GM12878 (cell line): ENCODE measurements at regions not wholly inside any gene's neighbourhood (a gene's known extent, or its start where the extent isn't known, plus 50 kb on each side); places are given as distances from the start of the nearest gene placed in this dataset.

Experiments used
- ATAC-seq: fragments of 200-7000 bp; cut with Tn5 transposase; 3 replicates; pipeline ENCODE4 v1.9.1; 2020; ENCODE audit warnings: mild to moderate bottlenecking, moderate library complexity
- BruUV-seq: library from RNA; stranded (reverse); fragments of 400-500 nt; replicated peaks from 2 replicates; lab custom pipeline; 2021; lab: Mats Ljungman, UMichigan
- CTCF ChIA-PET: fragments of 300-600 bp; sonication (Branson Sonifier 250); formaldehyde crosslinking; extraction: SDS; loops from one replicate; lab custom pipeline; 2021; ENCODE audit warnings: inconsistent platforms; lab: Yijun Ruan, JAX
- POLR2A ChIA-PET: fragments of 350-600 bp; formaldehyde crosslinking; extraction: SDS; loops from one replicate; lab custom pipeline; 2021; ENCODE audit warnings: inconsistent platforms; lab: Charles Lee
- RAD21 ChIA-PET: fragments of 300-600 bp; sonication (Branson Sonifier 250); formaldehyde crosslinking; loops from one replicate; lab custom pipeline; 2023; ENCODE audit warnings: antibody characterized with exemption; ENCODE audit not compliant: unreplicated experiment; lab: Charles Lee
- SMC1A ChIA-PET: fragments of 300-600 bp; sonication (Branson Sonifier 250); formaldehyde crosslinking; loops from one replicate; lab custom pipeline; 2023; ENCODE audit not compliant: unreplicated experiment, uncharacterized antibody; lab: Charles Lee
- DNase-seq: peaks from one replicate; pipeline ENCODE4 v3.0.0-alpha.2; 2011; ENCODE audit warnings: low read depth, low spot score
- FAIRE-seq: peaks from 3 replicates; lab custom pipeline; 2011; peaks lifted over from hg19 to GRCh38; lab: Jason Lieb, UNC
- H2AFZ ChIP-seq: 2 replicates; pipeline ENCODE4 v1.6.0; 2011; ENCODE audit warnings: low read depth, low read length, control low read depth; ENCODE audit not compliant: control insufficient read depth
- H3K27ac ChIP-seq: 2 replicates; pipeline ENCODE4 v1.5.1; 2011; ENCODE audit warnings: control low read depth; ENCODE audit not compliant: control insufficient read depth, insufficient read depth
- H3K27me3 ChIP-seq, 2 experiments: replicated peaks in 1 of 2; 2 replicates each; pipeline versions ENCODE4 v1.6.0 to v1.6.1; 2011; ENCODE audit warnings: low read length in 1 of 2; ENCODE audit not compliant: control insufficient read depth in 2 of 2, insufficient read depth in 2 of 2
- H3K36me3 ChIP-seq, 2 experiments: 2 replicates each; pipeline ENCODE4 v1.5.1; 2011; ENCODE audit warnings: low read length in 1 of 2; ENCODE audit not compliant: control insufficient read depth in 2 of 2, insufficient read depth in 2 of 2
- H3K4me1 ChIP-seq: 2 replicates; pipeline ENCODE4 v1.6.1; 2011; ENCODE audit warnings: mild to moderate bottlenecking, low read length, moderate library complexity, mixed read lengths; ENCODE audit not compliant: control insufficient read depth, insufficient read depth
- H3K4me2 ChIP-seq: 2 replicates; pipeline ENCODE4 v1.6.0; 2011; ENCODE audit warnings: control low read depth; ENCODE audit not compliant: control insufficient read depth, insufficient read depth
- H3K4me3 ChIP-seq: fragments of 200-600 bp; sonication (generic); 2 replicates; pipeline ENCODE4 v1.5.1; 2016
- H3K79me2 ChIP-seq: 2 replicates; pipeline ENCODE4 v1.6.0; 2011; ENCODE audit warnings: low read length; ENCODE audit not compliant: control insufficient read depth, insufficient read depth
- H3K9ac ChIP-seq: 2 replicates; pipeline ENCODE4 v1.8.0; 2011; ENCODE audit warnings: low read length, control low read depth, mixed read lengths; ENCODE audit not compliant: control insufficient read depth, insufficient read depth
- H3K9me3 ChIP-seq: replicated peaks from 3 replicates; pipeline ENCODE4 v1.5.1; 2011; ENCODE audit warnings: mild to moderate bottlenecking, low read length; ENCODE audit not compliant: control insufficient read depth, insufficient read depth
- H4K20me1 ChIP-seq: 2 replicates; pipeline ENCODE4 v1.6.0; 2011; ENCODE audit not compliant: control insufficient read depth, insufficient read depth
- BACH1 ChIP-seq: fragments of 450-650 bp; IDR thresholded peaks from 2 replicates; pipeline ENCODE4 v1.6.1; 2017; ENCODE audit warnings: mild to moderate bottlenecking, borderline replicate concordance
- RB1 ChIP-seq: fragments of 450-650 bp; formaldehyde crosslinking; IDR thresholded peaks from 2 replicates; pipeline ENCODE4 v1.6.1; 2017; ENCODE audit warnings: mild to moderate bottlenecking, borderline replicate concordance
- TBL1XR1 ChIP-seq: IDR thresholded peaks from 2 replicates; pipeline ENCODE4 v1.6.1; 2012; ENCODE audit warnings: low read depth, low read length, improper control_type of control experiment
- YY1 ChIP-seq: IDR thresholded peaks from 2 replicates; pipeline ENCODE4 v1.6.1; 2011; ENCODE audit warnings: low read depth, mild to moderate bottlenecking, low read length
- WGBS: methylation state at CpG from one replicate; pipeline ENCODE4 v1.1.6; 2016; ENCODE audit warnings: low lambda C conversion rate; ENCODE audit not compliant: insufficient replicate concordance, insufficient coverage; ENCODE audit errors: missing lambda C conversion rate; 5-methylcytosine and 5-hydroxymethylcytosine counted together
- in situ Hi-C: fragments of 300-500 bp; cut with MboI; formaldehyde crosslinking; loops from 9 replicates; pipeline ENCODE4 v1.14.3; 2018; ENCODE audit warnings: mixed read lengths
- intact Hi-C: fragments of 100-400 bp; cut with micrococcal nuclease; formaldehyde crosslinking; loops from one replicate; pipeline ENCODE4 v1.14.2; 2022; ENCODE audit not compliant: unreplicated experiment
- TF ChIP-seq, protein P1 (sequence below): IDR thresholded peaks from 2 replicates; pipeline ENCODE4 v1.6.1; 2012; ENCODE audit warnings: low read depth, low read length, improper control_type of control experiment
- TF ChIP-seq, protein P2 (sequence below): IDR thresholded peaks from 2 replicates; pipeline ENCODE4 v1.6.1; 2011; ENCODE audit warnings: mild to moderate bottlenecking, low read depth, low read length, moderate library complexity; ENCODE audit not compliant: insufficient replicate concordance

DNA sequence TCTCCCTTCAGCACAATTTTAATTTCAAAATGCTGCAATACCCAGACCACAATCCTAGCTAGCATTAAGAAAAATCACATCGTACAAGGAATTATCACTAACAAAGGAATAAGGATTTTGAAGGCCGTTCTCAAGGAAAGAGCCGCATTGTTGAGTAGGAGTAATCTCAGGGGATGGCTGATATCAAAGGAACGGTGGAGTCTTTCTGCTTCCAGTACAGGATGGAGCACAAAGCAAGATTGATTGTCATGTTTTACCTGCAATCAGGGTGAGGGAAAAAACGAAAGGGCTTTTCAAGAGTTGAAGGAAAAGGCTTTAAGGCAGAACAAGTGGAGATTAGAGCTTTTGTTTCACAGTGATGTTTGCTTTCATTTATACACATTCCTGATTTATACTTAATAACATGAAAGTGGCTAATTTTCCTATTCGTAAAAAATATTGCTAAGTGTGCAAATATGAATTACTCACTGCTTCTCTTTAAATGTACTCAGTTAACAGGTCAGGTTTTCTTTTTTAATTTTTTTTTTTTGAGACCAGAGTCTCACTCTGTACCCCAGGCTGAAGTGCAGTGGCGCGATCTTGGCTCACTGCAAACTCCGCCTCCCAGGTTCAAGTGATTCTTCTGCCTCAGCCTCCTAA is 207.0 kb downstream of the TRIML1 start:
- DNase-seq (no peak), FAIRE-seq (no peak), ATAC-seq (no peak)
- no peaks in the 10 kb centered on the region; the same call in 2 of the 3 replicates for H3K9me3 ChIP-seq
- TF ChIP-seq YY1, result no peak
- TF ChIP-seq BACH1, result no peak
- TF ChIP-seq, protein P1, sequence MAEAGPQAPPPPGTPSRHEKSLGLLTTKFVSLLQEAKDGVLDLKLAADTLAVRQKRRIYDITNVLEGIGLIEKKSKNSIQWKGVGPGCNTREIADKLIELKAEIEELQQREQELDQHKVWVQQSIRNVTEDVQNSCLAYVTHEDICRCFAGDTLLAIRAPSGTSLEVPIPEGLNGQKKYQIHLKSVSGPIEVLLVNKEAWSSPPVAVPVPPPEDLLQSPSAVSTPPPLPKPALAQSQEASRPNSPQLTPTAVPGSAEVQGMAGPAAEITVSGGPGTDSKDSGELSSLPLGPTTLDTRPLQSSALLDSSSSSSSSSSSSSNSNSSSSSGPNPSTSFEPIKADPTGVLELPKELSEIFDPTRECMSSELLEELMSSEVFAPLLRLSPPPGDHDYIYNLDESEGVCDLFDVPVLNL, result no peak
- TF ChIP-seq, protein P2, sequence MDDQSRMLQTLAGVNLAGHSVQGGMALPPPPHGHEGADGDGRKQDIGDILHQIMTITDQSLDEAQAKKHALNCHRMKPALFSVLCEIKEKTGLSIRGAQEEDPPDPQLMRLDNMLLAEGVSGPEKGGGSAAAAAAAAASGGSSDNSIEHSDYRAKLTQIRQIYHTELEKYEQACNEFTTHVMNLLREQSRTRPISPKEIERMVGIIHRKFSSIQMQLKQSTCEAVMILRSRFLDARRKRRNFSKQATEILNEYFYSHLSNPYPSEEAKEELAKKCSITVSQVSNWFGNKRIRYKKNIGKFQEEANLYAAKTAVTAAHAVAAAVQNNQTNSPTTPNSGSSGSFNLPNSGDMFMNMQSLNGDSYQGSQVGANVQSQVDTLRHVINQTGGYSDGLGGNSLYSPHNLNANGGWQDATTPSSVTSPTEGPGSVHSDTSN, result no peak
- TF ChIP-seq RB1, result no peak
- no peak for TF ChIP-seq TBL1XR1
- RAD21 ChIA-PET, result no interaction called here
- in situ Hi-C loops (no loop called here), intact Hi-C loops (no loop called here)
- no peak overlapping the region for H3K4me3 ChIP-seq
- H3K9ac ChIP-seq, result no peak overlapping the region
- H4K20me1 ChIP-seq, result no peaks in the 10 kb centered on the region
- H3K27ac ChIP-seq, result no peak overlapping the region
- CTCF ChIA-PET, result interaction anchor here (1.1 kb wide), 1 partner anchor 13 kb away, joined by 3 read pairs; no protein-coding TSS in a partner anchor
- no peaks in the 10 kb centered on the region for H3K27me3 ChIP-seq
- SMC1A ChIA-PET, result no interaction called here
- 48% methylated on average over 9 of the region's 9 CpGs for WGBS
- no TSS peak for BruUV-seq
- no peak overlapping the region for H3K4me2 ChIP-seq
- POLR2A ChIA-PET, result no interaction called here
- H2AFZ ChIP-seq, result no peak overlapping the region
- H3K4me1 ChIP-seq, result no peaks in the 10 kb centered on the region
- no peaks in the 10 kb centered on the region for H3K36me3 ChIP-seq
- no peaks in the 10 kb centered on the region for H3K79me2 ChIP-seq
